Right cardiac atrium (tissue), 5 donors: ENCODE measurements at regions not wholly inside any gene's neighbourhood (a gene's known extent, or its start where the extent isn't known, plus 50 kb on each side); places are given as distances from the start of the nearest gene placed in this dataset.

Experiments used
- ATAC-seq, 2 donors: fragments of 200-7000 bp; cut with Tn5 transposase; one replicate each; pipeline versions ENCODE4 v1.8.0 to v1.9.1; 2020; ENCODE audit warnings: moderate library complexity in 2 of 2, mild to moderate bottlenecking in 1 of 2
- DNase-seq, 3 donors: peaks; one replicate each; pipeline ENCODE4 v3.0.0-alpha.2; 2020
- H3K27ac ChIP-seq: one replicate; pipeline ENCODE4 v1.5.1; 2013; ENCODE audit warnings: mild to moderate bottlenecking, low read length, control low read depth, moderate library complexity
- H3K27me3 ChIP-seq: one replicate; pipeline ENCODE4 v1.6.1; 2013; ENCODE audit not compliant: control insufficient read depth, insufficient read depth
- H3K4me1 ChIP-seq: one replicate; pipeline ENCODE4 v1.6.1; 2013; ENCODE audit warnings: low read length; ENCODE audit not compliant: control insufficient read depth, insufficient read depth
- H3K4me3 ChIP-seq: one replicate; pipeline ENCODE4 v1.5.1; 2013; ENCODE audit warnings: low read length, control low read depth
- H3K9me3 ChIP-seq: one replicate; pipeline ENCODE4 v1.6.1; 2013; ENCODE audit warnings: low read length; ENCODE audit not compliant: control insufficient read depth
- WGBS: extraction: QIAGEN DNeasy Blood & Tissue Kit; methylation state at CpG from one replicate; pipeline ENCODE4 v1.1.7; 2013; 5-methylcytosine and 5-hydroxymethylcytosine counted together
- intact Hi-C, 4 donors: fragments of 100-400 bp; cut with DNase I; formaldehyde crosslinking; loops; one replicate each; pipeline versions ENCODE4 v1.11.0 to v1.14.0; 2022 to 2023
- donor health status: healthy with polysubstance abuse.
- donor health status: DM: no; HTN: yes; CAD: no.
- donor health status: DM: no; HTN: no; CAD: no.
- donor health status: DM: no; HTN: yes; CAD: no; lungs with severe emphysema.
- donor health status: DM: yes; HTN: yes; CAD: no.

DNA sequence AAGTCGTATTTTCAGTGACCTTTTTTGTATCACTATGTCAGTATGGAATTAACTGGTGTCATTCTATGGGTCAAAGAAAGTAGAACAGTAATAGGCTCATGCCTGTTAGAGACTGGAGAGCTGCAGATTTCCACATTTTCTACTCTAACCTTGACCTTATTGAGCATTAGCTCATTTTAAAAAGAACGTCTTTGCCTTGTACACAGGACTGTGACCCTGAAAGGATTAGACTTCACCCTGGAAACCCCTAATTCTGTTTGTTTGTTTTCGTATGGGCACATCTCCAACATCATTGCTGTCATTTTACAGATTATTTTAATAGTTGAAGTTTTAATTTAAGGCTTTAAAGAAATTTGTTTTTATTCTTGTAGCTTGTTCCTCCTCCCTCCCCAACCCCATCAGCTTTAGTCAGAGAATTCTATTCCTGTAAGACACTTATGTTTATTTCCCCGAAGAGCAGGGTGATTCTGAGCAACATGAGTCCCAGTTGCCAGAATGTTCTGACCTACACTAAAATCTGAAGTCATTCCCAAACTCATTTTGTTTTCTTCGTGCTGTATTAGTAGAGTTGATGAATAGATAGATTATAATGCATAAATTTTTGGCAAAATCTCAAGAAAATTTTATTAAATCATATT, 451.3 kb downstream of the FOXG1 start:
- 44% methylated on average over 5 of the region's 5 CpGs for WGBS
- DNase-seq (no peak), ATAC-seq (no peak)
- intact Hi-C loops: no loop called here
- Histone ChIP-seq H3K4me3 (no peak overlapping the region), H3K27me3 (no peaks in the 10 kb centered on the region), H3K27ac (no peak overlapping the region), H3K4me1 (no peaks in the 10 kb centered on the region), H3K9me3 (no peaks in the 10 kb centered on the region)

DNA sequence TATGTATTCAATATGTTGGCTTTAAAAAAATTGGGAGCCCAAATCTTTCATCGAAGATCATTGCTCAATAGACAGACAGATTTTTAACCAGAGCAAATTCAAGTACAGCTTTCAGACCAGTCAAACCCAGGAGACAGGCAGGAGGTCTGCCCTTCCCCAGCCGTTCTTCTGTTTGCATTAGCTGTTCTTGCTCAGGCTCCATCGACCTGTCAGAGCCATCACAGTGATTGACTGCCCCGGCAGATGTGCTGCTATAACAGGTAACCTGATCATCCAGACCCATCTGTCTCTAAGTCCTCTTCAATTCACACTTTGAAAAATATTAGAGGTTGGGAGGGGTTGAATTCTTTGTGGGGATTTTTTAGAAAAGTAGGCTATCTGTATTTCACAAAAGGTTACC, 453.5 kb downstream of the FOXG1 start:
- WGBS: 49% methylated on average over 4 of the region's 4 CpGs
- Histone ChIP-seq H3K27me3 (no peaks in the 10 kb centered on the region), H3K4me1 (no peaks in the 10 kb centered on the region), H3K9me3 (no peaks in the 10 kb centered on the region), H3K27ac (no peak overlapping the region), H3K4me3 (no peak overlapping the region)
- intact Hi-C loops: no loop called here
- DNase-seq (no peak), ATAC-seq (no peak)

DNA sequence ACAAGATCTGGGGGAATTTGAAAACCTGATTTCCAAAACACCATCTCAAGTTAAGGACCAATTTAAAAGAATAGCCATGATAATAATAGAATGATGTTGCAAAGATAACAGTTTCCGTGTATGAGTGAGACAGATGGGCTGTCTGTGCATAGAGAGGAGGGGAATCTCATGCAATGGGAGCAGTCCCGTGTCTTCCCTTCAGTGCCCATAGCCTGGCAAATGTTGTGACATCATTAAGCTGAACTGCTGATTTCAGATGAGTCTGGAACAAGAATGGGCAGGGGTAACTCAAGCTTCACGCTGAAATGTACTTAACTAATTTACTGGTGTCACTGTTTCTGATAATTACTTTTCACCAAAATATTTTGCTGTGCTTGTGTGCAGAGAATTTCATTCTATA, 454.0 kb downstream of the FOXG1 start:
- Histone ChIP-seq H3K27me3 (no peaks in the 10 kb centered on the region), H3K9me3 (no peaks in the 10 kb centered on the region), H3K4me1 (no peaks in the 10 kb centered on the region), H3K4me3 (no peak overlapping the region), H3K27ac (no peak overlapping the region)
- ATAC-seq: no peak
- no peak for DNase-seq
- WGBS: 43% methylated on average over 3 of the region's 3 CpGs
- intact Hi-C loops: no loop called here

DNA sequence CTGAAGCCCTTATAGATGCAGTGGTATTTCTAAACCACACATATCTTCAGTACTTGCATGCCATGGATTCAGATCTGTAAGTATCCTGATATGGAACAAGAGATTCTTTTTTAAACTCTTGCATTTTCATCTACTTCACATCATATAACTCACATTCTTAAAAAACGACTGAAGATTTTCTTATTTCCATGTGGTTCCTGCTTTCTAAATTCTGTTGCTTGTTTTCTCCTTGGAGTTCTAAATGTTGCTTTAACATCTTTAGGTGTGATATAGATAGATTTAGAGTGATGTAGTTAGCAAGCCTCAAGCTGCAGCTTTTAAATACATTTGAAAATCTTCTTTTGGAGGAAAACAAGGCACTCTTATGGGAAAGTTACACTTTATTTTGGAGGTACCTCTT, 455.4 kb downstream of the FOXG1 start:
- Histone ChIP-seq H3K27me3 (no peaks in the 10 kb centered on the region), H3K9me3 (no peaks in the 10 kb centered on the region), H3K27ac (no peak overlapping the region), H3K4me1 (no peaks in the 10 kb centered on the region), H3K4me3 (no peak overlapping the region)
- WGBS: 24% methylated on average over 1 of the region's 1 CpG
- DNase-seq (no peak), ATAC-seq (no peak)
- intact Hi-C loops: no loop called here

DNA sequence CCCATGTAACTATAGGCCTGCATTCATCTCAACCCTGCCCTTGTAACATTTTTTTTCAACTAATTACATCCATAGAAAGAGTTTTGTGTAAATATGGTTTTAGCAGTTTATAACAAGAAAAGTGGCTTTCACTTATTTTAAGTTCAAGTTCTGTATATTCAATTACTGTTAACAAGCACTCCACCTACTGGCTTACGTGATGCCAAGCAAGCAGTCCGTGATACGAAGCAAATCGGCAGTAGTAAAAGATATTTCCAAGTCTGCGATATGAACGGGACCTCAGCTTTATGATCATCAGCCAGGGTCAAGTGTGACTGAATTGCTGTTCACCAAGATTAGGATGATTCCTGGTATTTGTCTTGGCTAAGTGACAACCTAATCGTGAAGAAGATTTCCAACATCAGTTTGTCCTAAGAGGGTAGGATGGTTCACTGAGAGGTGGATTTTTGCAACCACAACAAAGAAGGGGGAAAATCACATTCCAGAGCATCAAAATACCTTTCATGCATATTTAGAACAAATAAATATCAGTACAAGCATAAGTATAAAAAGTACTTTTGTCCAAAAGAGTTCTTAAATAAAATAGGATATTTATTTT, 456.2 kb downstream of the FOXG1 start:
- Histone ChIP-seq H3K9me3 (no peaks in the 10 kb centered on the region), H3K4me3 (no peak overlapping the region), H3K27me3 (no peaks in the 10 kb centered on the region), H3K27ac (no peak overlapping the region), H3K4me1 (no peaks in the 10 kb centered on the region)
- intact Hi-C loops: no loop called here
- DNase-seq (no peak), ATAC-seq (no peak)
- 3% methylated on average over 7 of the region's 7 CpGs for WGBS

DNA sequence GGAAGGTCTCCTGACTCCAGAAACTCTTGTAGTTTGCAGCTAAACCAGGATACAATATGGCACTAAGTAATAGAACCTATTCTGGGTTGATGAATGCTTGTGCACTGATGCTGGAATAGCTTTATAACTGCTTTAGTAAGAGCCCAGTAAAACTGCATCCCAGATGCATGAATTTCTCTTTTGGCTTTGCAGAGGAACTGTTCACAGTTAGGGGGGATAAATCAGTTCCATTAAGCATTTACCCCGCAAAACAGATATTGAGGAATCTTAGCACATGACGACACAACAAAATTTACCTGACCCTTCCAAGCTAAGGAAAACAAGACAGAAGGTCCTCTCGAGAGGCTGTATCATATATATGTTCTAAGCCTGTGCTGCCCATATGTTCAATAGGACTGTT, 457.4 kb downstream of the FOXG1 start:
- Histone ChIP-seq H3K4me3 (no peak overlapping the region), H3K27me3 (no peaks in the 10 kb centered on the region), H3K4me1 (no peaks in the 10 kb centered on the region), H3K27ac (no peak overlapping the region), H3K9me3 (no peaks in the 10 kb centered on the region)
- ATAC-seq: no peak
- intact Hi-C loops: no loop called here
- WGBS: 79% methylated on average over 3 of the region's 3 CpGs
- DNase-seq: no peak

DNA sequence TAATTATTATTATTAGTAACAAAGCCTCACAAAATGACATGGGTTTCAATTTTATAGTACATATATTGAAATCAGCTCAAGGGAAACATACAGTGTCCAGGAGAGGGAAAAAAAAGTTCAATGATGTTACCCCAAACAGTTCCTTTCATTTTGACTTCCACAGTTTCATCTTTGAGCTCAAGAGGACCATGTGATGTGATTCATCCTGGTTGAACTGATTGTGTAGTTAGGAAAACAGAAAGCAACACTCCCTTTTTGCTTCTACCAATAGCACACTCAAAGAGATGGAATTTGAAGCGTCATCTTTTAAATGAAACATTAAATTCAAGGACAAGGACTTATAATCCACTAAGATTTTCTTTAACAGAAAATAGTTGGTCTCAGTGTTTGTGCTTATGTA, 461.0 kb downstream of the FOXG1 start:
- Histone ChIP-seq H3K27ac (no peak overlapping the region), H3K4me1 (no peaks in the 10 kb centered on the region), H3K27me3 (no peaks in the 10 kb centered on the region), H3K9me3 (no peaks in the 10 kb centered on the region), H3K4me3 (no peak overlapping the region)
- 80% methylated on average over 1 of the region's 1 CpG for WGBS
- ATAC-seq (no peak), DNase-seq (no peak)
- intact Hi-C loops: no loop called here

DNA sequence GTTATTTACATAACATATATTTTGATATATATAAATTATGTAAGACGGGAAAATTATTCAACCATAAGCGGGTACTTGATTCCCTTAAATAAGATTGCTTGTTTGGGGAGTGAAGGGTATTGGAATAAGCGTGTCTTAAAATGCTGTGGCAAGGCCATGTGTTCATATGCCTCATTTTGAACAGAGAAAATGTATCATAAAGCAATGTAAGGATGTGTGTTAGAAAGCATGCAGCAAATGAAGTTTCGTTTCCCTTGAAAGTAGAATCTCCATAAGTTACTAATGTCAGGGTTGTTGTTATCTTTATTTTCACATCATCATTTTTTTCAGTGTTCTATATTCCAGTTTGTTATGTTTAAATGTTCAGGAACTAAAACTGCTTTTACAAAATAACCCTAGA, 465.6 kb downstream of the FOXG1 start:
- no peaks in the 10 kb centered on the region for H3K27me3 ChIP-seq
- DNase-seq: no peak
- intact Hi-C loops: no loop called here
- H3K4me1 ChIP-seq: no peaks in the 10 kb centered on the region
- 76% methylated on average over 4 of the region's 4 CpGs for WGBS
- H3K9me3 ChIP-seq: no peaks in the 10 kb centered on the region
- H3K4me3 ChIP-seq: no peak overlapping the region
- H3K27ac ChIP-seq: no peak overlapping the region
- ATAC-seq: no peak

DNA sequence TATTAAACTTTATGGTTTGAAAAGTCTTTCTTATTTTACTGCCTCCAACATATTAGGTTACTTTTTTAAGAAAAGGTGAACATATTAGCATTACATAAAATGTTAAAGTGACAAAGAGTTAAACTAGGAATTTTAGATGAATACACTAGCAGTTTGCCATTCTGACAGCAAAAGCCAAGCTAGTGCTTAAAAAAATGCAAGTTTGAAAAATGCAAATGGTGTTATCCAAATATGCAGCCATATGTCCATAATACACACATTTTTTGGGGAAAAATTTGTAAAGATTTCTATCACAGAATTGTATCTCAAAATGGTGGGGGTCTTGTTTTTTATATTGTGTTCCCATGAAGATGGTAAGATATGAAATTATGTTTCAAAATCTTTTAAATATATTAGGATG, 466.1 kb downstream of the FOXG1 start:
- intact Hi-C loops: no loop called here

DNA sequence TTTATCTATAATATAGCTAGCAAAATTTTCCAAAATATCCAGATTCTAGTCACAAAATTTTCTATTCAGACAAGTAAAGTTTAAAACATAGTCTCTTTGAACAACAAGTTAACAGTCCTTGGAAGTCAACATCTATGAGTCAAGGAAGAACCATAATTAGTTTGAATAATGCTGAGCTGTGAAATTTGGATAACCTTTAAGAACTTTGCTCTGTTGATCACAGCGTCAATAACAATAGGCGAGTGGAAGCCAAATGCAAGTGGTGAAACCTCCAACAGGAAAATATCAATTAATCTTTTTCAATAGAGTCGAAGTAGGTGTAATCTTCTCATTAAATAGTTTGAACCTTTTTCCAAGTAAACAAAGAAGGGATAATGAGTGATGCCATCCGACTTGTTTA, 466.6 kb downstream of the FOXG1 start:
- H3K9me3 ChIP-seq: no peaks in the 10 kb centered on the region
- H3K4me1 ChIP-seq: no peaks in the 10 kb centered on the region
- ATAC-seq: no peak
- no peaks in the 10 kb centered on the region for H3K27me3 ChIP-seq
- no peak overlapping the region for H3K27ac ChIP-seq
- WGBS: 53% methylated on average over 4 of the region's 4 CpGs
- no peak for DNase-seq
- intact Hi-C loops: no loop called here
- no peak overlapping the region for H3K4me3 ChIP-seq

More for the DNA sequence above, 466.1 kb downstream of the FOXG1 start:
- no peak overlapping the region for H3K4me3 ChIP-seq
- DNase-seq: no peak
- no peak overlapping the region for H3K27ac ChIP-seq
- H3K9me3 ChIP-seq: no peaks in the 10 kb centered on the region
- no peak for ATAC-seq
- H3K4me1 ChIP-seq: no peaks in the 10 kb centered on the region
- no peaks in the 10 kb centered on the region for H3K27me3 ChIP-seq

DNA sequence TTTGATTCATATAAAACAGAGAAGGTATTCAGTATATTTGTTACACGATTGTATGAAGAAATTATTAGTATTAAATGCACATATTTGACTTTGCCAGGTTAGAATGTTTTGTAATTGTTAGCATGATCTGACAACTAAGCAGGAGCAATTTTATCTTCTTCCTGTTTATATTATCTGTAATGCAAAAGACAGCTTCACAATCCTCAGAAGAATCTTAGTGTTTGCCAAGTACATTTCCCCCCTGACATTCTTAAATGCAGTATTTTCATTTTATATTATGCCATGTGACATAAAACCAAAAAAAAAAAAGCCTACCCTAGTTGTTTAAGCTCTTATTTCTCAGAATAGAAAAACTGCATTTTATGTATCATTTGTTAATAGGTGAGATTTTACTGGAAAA, 469.4 kb downstream of the FOXG1 start:
- Histone ChIP-seq H3K27me3 (no peaks in the 10 kb centered on the region), H3K4me1 (no peaks in the 10 kb centered on the region), H3K27ac (no peak overlapping the region), H3K9me3 (no peaks in the 10 kb centered on the region), H3K4me3 (no peak overlapping the region)
- intact Hi-C loops: no loop called here
- no peak for ATAC-seq
- DNase-seq: no peak
- 63% methylated on average over 1 of the region's 1 CpG for WGBS

DNA sequence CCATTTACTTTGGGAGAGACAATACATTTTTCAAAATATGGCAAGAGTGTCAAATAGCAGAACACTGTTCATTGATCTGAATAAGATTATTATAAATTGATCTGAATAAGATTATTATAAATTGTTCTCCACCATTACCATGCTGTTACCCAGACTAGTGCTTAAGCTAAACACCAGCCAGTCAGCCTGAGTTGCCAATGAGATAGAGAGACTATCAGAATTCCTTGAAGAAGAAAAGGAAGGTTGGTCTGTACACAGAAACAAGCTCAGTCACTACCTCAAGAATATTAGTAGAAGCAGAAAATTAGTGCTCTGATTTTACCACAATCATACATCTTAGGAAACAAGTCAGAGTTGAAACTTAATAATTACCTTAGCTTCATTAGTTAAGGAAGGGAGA, 469.8 kb downstream of the FOXG1 start:
- H3K27ac ChIP-seq: no peak overlapping the region
- no peak overlapping the region for H3K4me3 ChIP-seq
- no peak for ATAC-seq
- no peak for DNase-seq
- H3K4me1 ChIP-seq: no peaks in the 10 kb centered on the region
- intact Hi-C loops: no loop called here
- no peaks in the 10 kb centered on the region for H3K9me3 ChIP-seq
- H3K27me3 ChIP-seq: no peaks in the 10 kb centered on the region
